ENCODE measurements at regions not wholly inside any gene's neighbourhood (a gene's known extent, or its start where the extent isn't known, plus 50 kb on each side); places are given as distances from the start of the nearest gene placed in this dataset.

DNA sequence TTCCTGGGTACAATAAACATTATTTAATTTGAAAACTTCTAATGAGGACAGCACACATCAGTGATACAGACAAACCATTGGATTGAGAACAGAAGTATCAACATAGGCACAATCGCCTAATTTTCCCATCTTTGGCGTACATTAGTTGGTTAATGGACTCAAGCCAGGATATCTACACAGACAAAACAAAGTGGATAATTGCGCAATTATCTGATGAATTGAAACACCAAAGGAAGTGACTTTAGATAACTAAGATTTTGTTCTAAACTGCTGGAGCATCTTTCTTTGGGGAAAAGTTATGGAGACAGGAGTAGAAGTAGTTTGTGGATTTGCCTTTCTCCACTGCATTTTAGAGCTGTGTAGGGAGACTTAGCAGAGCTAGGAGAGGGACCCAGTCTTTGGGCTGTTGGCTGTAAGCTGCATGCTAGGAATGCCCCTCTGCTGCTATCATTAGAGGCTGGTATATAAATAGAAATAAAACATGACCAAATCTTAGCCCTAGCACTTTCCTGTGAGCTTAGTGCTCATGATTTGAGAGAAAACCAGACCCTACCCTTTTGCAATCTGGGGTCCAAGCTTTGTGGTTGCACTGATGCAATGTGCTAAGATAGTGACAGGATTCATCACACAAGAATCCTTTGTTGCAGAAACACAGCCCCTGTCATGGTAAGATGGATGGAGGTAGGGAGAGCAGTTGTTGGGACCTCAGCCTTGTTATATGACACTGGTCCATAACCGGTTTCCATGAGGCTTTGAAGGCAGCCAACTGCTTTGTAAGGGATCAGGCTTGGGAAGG, 264.5 kb upstream of the PIK3C3 start:
- TF ChIP-seq, protein P1, sequence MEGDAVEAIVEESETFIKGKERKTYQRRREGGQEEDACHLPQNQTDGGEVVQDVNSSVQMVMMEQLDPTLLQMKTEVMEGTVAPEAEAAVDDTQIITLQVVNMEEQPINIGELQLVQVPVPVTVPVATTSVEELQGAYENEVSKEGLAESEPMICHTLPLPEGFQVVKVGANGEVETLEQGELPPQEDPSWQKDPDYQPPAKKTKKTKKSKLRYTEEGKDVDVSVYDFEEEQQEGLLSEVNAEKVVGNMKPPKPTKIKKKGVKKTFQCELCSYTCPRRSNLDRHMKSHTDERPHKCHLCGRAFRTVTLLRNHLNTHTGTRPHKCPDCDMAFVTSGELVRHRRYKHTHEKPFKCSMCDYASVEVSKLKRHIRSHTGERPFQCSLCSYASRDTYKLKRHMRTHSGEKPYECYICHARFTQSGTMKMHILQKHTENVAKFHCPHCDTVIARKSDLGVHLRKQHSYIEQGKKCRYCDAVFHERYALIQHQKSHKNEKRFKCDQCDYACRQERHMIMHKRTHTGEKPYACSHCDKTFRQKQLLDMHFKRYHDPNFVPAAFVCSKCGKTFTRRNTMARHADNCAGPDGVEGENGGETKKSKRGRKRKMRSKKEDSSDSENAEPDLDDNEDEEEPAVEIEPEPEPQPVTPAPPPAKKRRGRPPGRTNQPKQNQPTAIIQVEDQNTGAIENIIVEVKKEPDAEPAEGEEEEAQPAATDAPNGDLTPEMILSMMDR (IDR thresholded peaks at IDR 0.05): no peak
- TF ChIP-seq POLR2A (IDR thresholded peaks at IDR 0.05) (no peak), EP300 (IDR thresholded peaks at IDR 0.05) (no peak)

All from ovary (tissue), 3 donors.